CD14-positive monocyte (primary cell): ENCODE measurements at regions not wholly inside any gene's neighbourhood (a gene's known extent, or its start where the extent isn't known, plus 50 kb on each side); places are given as distances from the start of the nearest gene placed in this dataset.

Source experiments
- DNase-seq, 3 donors: peaks; one replicate each; pipeline ENCODE4 v3.0.0-alpha.2; 2011 to 2022
- H2AFZ ChIP-seq: 2 replicates; pipeline ENCODE4 v1.6.0; 2012; ENCODE audit warnings: mild to moderate bottlenecking, low read depth, low read length, inconsistent platforms; ENCODE audit not compliant: insufficient read depth, poor library complexity, severe bottlenecking
- H3K27ac ChIP-seq, 2 donors: 1 replicate in 1 of 2; 2 replicates in 1 of 2; pipeline ENCODE4 v1.5.1; 2012 to 2013; ENCODE audit warnings: low read length in 2 of 2, control low read depth in 1 of 2, inconsistent platforms in 1 of 2, low read depth in 1 of 2, mild to moderate bottlenecking in 1 of 2
- H3K27me3 ChIP-seq, 2 donors: one replicate each; pipeline versions ENCODE4 v1.6.0 to v1.6.1; 2011 to 2013; ENCODE audit warnings: low read length in 2 of 2; ENCODE audit not compliant: control insufficient read depth in 2 of 2, insufficient read depth in 2 of 2
- H3K36me3 ChIP-seq, 2 donors: replicated peaks in 1 of 2; 1 replicate in 1 of 2; 2 replicates in 1 of 2; pipeline versions ENCODE4 v1.5.1 to v1.6.1; 2012 to 2013; ENCODE audit warnings: low read length in 2 of 2, control low read depth in 1 of 2, inconsistent platforms in 1 of 2, mild to moderate bottlenecking in 1 of 2; ENCODE audit not compliant: insufficient read depth in 2 of 2, control insufficient read depth in 1 of 2
- H3K4me1 ChIP-seq, 2 donors: 1 replicate in 1 of 2; 2 replicates in 1 of 2; pipeline versions ENCODE4 v1.5.1 to v1.6.1; 2012 to 2013; ENCODE audit warnings: low read length in 2 of 2, control low read depth in 1 of 2, inconsistent platforms in 1 of 2, mild to moderate bottlenecking in 1 of 2, moderate library complexity in 1 of 2; ENCODE audit not compliant: insufficient read depth in 2 of 2, control insufficient read depth in 1 of 2
- H3K4me2 ChIP-seq: replicated peaks from 2 replicates; pipeline ENCODE3; 2012; ENCODE audit warnings: low read length, moderate library complexity, mild to moderate bottlenecking; ENCODE audit not compliant: poor library complexity, severe bottlenecking; ENCODE audit errors: extremely low read depth
- H3K4me3 ChIP-seq, 3 experiments: fragments of 200-600 bp in 1 of 3; sonication (generic) in 1 of 3; replicated peaks in 1 of 3; 1 replicate in 2 of 3; 2 replicates in 1 of 3; pipeline ENCODE4 v1.5.1; 2011 to 2013; ENCODE audit warnings: low read length in 3 of 3, mild to moderate bottlenecking in 3 of 3, control low read depth in 2 of 3, low read depth in 2 of 3, inconsistent platforms in 1 of 3, moderate library complexity in 1 of 3
- H3K79me2 ChIP-seq: 2 replicates; pipeline ENCODE4 v1.6.0; 2012; ENCODE audit warnings: mild to moderate bottlenecking, control low read depth, inconsistent platforms, low read length, moderate library complexity; ENCODE audit not compliant: insufficient read depth
- H3K9ac ChIP-seq: 2 replicates; pipeline ENCODE4 v1.6.0; 2017; ENCODE audit warnings: low read length, mild to moderate bottlenecking; ENCODE audit not compliant: insufficient read depth, poor library complexity, severe bottlenecking
- H3K9me3 ChIP-seq, 2 donors: replicated peaks in 1 of 2; 1 replicate in 1 of 2; 2 replicates in 1 of 2; pipeline versions ENCODE4 v1.5.1 to v1.6.1; 2012 to 2013; ENCODE audit warnings: low read length in 2 of 2, control low read depth in 1 of 2; ENCODE audit not compliant: control insufficient read depth in 1 of 2, insufficient read depth in 1 of 2
- H4K20me1 ChIP-seq: 2 replicates; pipeline ENCODE4 v1.6.0; 2012; ENCODE audit warnings: mild to moderate bottlenecking, low read length, control low read depth, moderate library complexity; ENCODE audit not compliant: insufficient read depth
- H3K27ac Mint-ChIP-seq, 7 donors: one replicate each; pipeline ENCODE4 v1.8.0; 2020; ENCODE audit warnings: mild to moderate bottlenecking in 7 of 7, mixed read lengths in 7 of 7, moderate library complexity in 6 of 7, inconsistent platforms in 2 of 7
- H3K27me3 Mint-ChIP-seq, 3 donors: one replicate each; pipeline ENCODE4 v1.8.0; 2021 to 2022; ENCODE audit warnings: low read depth in 3 of 3, mild to moderate bottlenecking in 3 of 3, mixed read lengths in 3 of 3, moderate library complexity in 3 of 3, inconsistent platforms in 1 of 3
- H3K36me3 Mint-ChIP-seq, 2 donors: one replicate each; pipeline ENCODE4 v1.8.0; 2020; ENCODE audit warnings: mixed read lengths in 2 of 2, inconsistent platforms in 1 of 2, mild to moderate bottlenecking in 1 of 2
- H3K4me1 Mint-ChIP-seq: one replicate; pipeline ENCODE4 v1.8.0; 2020; ENCODE audit warnings: mild to moderate bottlenecking, mixed read lengths
- H3K4me3 Mint-ChIP-seq, 2 donors: one replicate each; pipeline ENCODE4 v1.8.0; 2020; ENCODE audit warnings: mild to moderate bottlenecking in 2 of 2, mixed read lengths in 2 of 2, moderate library complexity in 1 of 2
- H3K9me3 Mint-ChIP-seq, 7 donors: one replicate each; pipeline ENCODE4 v1.8.0; 2020 to 2022; ENCODE audit warnings: mixed read lengths in 7 of 7, mild to moderate bottlenecking in 6 of 7, moderate library complexity in 6 of 7, inconsistent platforms in 2 of 7
- CTCF ChIP-seq: fragments of 200-600 bp; IDR thresholded peaks from one replicate; pipeline ENCODE4 v1.8.0; 2022; ENCODE audit warnings: antibody characterized with exemption, mild to moderate bottlenecking
- WGBS: methylation state at CpG from one replicate; pipeline ENCODE4 v1.1.5; 2013; ENCODE audit warnings: missing lambda C conversion rate; ENCODE audit not compliant: insufficient coverage; 5-methylcytosine and 5-hydroxymethylcytosine counted together
- intact Hi-C, 2 donors: fragments of 100-400 bp; cut with micrococcal nuclease; formaldehyde crosslinking; loops; one replicate each; pipeline versions ENCODE4 v1.15.0 to v1.15.1; 2023

- Histone ChIP-seq H3K4me1 (no peaks in the 10 kb centered on the region), H3K79me2 (no peaks in the 10 kb centered on the region), H3K9me3 (no peaks in the 10 kb centered on the region), H3K9ac (no peak overlapping the region), H4K20me1 (no peaks in the 10 kb centered on the region), H3K4me2 (no peak overlapping the region), H2AFZ (no peak overlapping the region), H3K27me3 (no peaks in the 10 kb centered on the region), H3K36me3 (no peaks in the 10 kb centered on the region), H3K4me3 (no peak overlapping the region), H3K27ac (no peak overlapping the region)
- Mint-ChIP-seq H3K27ac (no peak overlapping the region), H3K4me3 (no peak overlapping the region), H3K27me3 (peaks cover 0 to 9% (median 6%) of the 10 kb centered on the region in 3 donors), H3K9me3 (peaks cover 0 to 2% (median 0%) of the 10 kb centered on the region in 7 donors), H3K36me3 (no peaks in the 10 kb centered on the region), H3K4me1 (no peaks in the 10 kb centered on the region)
- no peak for TF ChIP-seq CTCF
- WGBS: 100% methylated on average over 5 of the region's 9 CpGs
- intact Hi-C loops: no loop called here
- no peak for DNase-seq
Observed at GRCh38 chr10:70998086-70998485, 109.7 kb upstream of the PCBD1 start.

GRCh38 chr10:71001470-71001869, 113.1 kb upstream of the PCBD1 start:
- no peak overlapping the region for H3K9ac ChIP-seq
- no peak overlapping the region for H3K4me3 ChIP-seq
- H3K36me3 ChIP-seq: no peaks in the 10 kb centered on the region
- no peaks in the 10 kb centered on the region for H3K27me3 ChIP-seq
- Mint-ChIP-seq H3K27ac (no peak overlapping the region), H3K4me3 (no peak overlapping the region), H3K36me3 (no peaks in the 10 kb centered on the region), H3K4me1 (no peaks in the 10 kb centered on the region), H3K27me3 (peaks cover 0 to 6% (median 2%) of the 10 kb centered on the region in 3 donors), H3K9me3 (peaks cover 0 to 2% (median 0%) of the 10 kb centered on the region in 7 donors)
- no peak for TF ChIP-seq CTCF
- H3K4me2 ChIP-seq: no peak overlapping the region
- no peaks in the 10 kb centered on the region for H3K9me3 ChIP-seq
- H3K27ac ChIP-seq: no peak overlapping the region
- no peaks in the 10 kb centered on the region for H4K20me1 ChIP-seq
- intact Hi-C loops: no loop called here
- no peaks in the 10 kb centered on the region for H3K4me1 ChIP-seq
- WGBS: no CpG with 5 or more reads among the region's 2 CpGs
- no peak for DNase-seq
- no peaks in the 10 kb centered on the region for H3K79me2 ChIP-seq
- no peak overlapping the region for H2AFZ ChIP-seq
